Right forelimb (tissue), 1 donor: ENCODE measurements at regions not wholly inside any gene's neighbourhood (a gene's known extent, or its start where the extent isn't known, plus 50 kb on each side); places are given as distances from the start of the nearest gene placed in this dataset.

Experiments
- DNase-seq: peaks from one replicate; pipeline ENCODE4 v3.0.0-alpha.2; 2018

GRCh38 chr7:25970356-25970755 is 181.6 kb upstream of the NFE2L3 start:
- no peak for DNase-seq

GRCh38 chr7:25970911-25971310 is 181.1 kb upstream of the NFE2L3 start:
- no peak for DNase-seq

- no peak for DNase-seq
These were observed 175.4 kb upstream of the NFE2L3 start for GRCh38 chr7:25976630-25977029.

- no peak for DNase-seq
These were observed 173.5 kb upstream of the NFE2L3 start for GRCh38 chr7:25978466-25978865.

GRCh38 chr7:25979605-25980004 is 172.4 kb upstream of the NFE2L3 start:
- DNase-seq: no peak

- no peak for DNase-seq
These were observed 169.3 kb upstream of the NFE2L3 start for GRCh38 chr7:25982684-25983083.

GRCh38 chr7:25985196-25985595 is 166.8 kb upstream of the NFE2L3 start:
- DNase-seq: no peak

- no peak for DNase-seq
These were observed 163.4 kb upstream of the NFE2L3 start for GRCh38 chr7:25988640-25989039.

- DNase-seq: no peak
These were observed 162.8 kb upstream of the NFE2L3 start for GRCh38 chr7:25989140-25989705.

GRCh38 chr7:25994433-25994994 is 157.5 kb upstream of the NFE2L3 start:
- no peak for DNase-seq

- DNase-seq: no peak
These were observed 156.8 kb upstream of the NFE2L3 start for GRCh38 chr7:25995216-25995615.

GRCh38 chr7:25996006-25996408 is 156.0 kb upstream of the NFE2L3 start:
- DNase-seq: no peak

- no peak for DNase-seq
These were observed 153.5 kb upstream of the NFE2L3 start for GRCh38 chr7:25998499-25998898.

- no peak for DNase-seq
These were observed 151.2 kb upstream of the NFE2L3 start for GRCh38 chr7:26000841-26001240.

GRCh38 chr7:26001662-26002244 is 150.2 kb upstream of the NFE2L3 start:
- DNase-seq: no peak

- no peak for DNase-seq
These were observed 146.2 kb upstream of the NFE2L3 start for GRCh38 chr7:26005683-26006410.

GRCh38 chr7:26006426-26006825 is 145.6 kb upstream of the NFE2L3 start:
- DNase-seq: no peak

- DNase-seq: no peak
These were observed 144.5 kb upstream of the NFE2L3 start for GRCh38 chr7:26007510-26007909.

GRCh38 chr7:26008428-26008827 is 143.6 kb upstream of the NFE2L3 start:
- no peak for DNase-seq

- no peak for DNase-seq
These were observed 140.8 kb upstream of the NFE2L3 start for GRCh38 chr7:26011039-26011696.

GRCh38 chr7:26013551-26014083 is 138.4 kb upstream of the NFE2L3 start:
- no peak for DNase-seq

GRCh38 chr7:26022982-26023381 is 129.0 kb upstream of the NFE2L3 start:
- no peak for DNase-seq

GRCh38 chr7:26029911-26030310 is 122.1 kb upstream of the NFE2L3 start:
- no peak for DNase-seq
